ENCODE measurements at regions not wholly inside any gene's neighbourhood (a gene's known extent, or its start where the extent isn't known, plus 50 kb on each side); places are given as distances from the start of the nearest gene placed in this dataset.

DNA sequence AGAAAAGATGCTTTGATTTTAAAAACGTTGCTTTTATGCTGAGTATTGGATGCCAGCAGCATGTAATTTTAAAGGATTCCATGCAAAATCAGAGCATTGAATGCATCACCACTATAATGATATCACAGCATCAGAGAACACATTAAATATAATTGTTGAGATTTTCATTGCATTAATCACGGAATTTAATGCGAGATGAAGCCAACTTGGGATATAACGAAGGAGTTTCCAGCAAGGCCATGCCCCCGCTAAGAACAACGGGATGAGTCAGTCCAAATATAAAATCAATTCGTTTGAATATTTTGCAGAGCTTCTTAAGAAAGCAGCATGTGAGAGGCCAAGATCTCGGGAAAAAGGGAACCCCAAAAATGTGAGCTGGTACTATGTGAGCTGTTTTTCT, 423.4 kb upstream of the CHRM3 start:
- no peak for TF ChIP-seq CTCF (IDR thresholded peaks at IDR 0.05; ENCODE audit: control insufficient read depth, extremely low read depth, insufficient read depth)

GRCh38 chr1:238961790-238962189, 424.6 kb upstream of the CHRM3 start:
- peak; percentile 14 for DNase-seq (ENCODE audit: low read depth)
- TF ChIP-seq CTCF (IDR thresholded peaks at IDR 0.05; ENCODE audit: control insufficient read depth, extremely low read depth, insufficient read depth) = no peak
- no peak overlapping the region for H3K4me3 ChIP-seq (ENCODE audit: low read depth, low read length)

More for the DNA sequence above, 423.4 kb upstream of the CHRM3 start:
- no peak overlapping the region for H3K4me3 ChIP-seq (ENCODE audit: low read depth, low read length)
- DNase-seq (ENCODE audit: low read depth) = no peak

DNA sequence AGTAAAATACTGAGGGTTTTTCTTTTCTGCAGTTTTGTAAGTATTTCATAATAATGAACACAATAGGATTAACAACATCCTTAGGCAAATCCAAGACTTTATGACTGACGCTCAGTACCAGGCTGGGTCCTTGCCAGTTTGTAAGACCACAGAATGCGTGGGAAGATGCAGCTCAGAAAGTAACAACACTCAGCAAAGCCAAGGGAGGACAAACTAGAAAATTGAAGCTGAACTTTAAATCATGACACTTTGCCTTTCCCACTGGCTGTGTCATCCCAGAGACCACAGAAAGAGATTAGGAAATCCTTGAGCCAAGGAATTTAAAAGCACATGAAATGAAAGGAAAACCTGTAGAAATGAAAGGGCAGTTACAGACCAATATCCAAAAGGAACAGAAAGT, 426.3 kb upstream of the CHRM3 start:
- TF ChIP-seq CTCF (IDR thresholded peaks at IDR 0.05; ENCODE audit: control insufficient read depth, extremely low read depth, insufficient read depth) = no peak
- no peak overlapping the region for H3K4me3 ChIP-seq (ENCODE audit: low read depth, low read length)
- DNase-seq (ENCODE audit: low read depth) = no peak

- no peak for TF ChIP-seq CTCF (IDR thresholded peaks at IDR 0.05; ENCODE audit: control insufficient read depth, extremely low read depth, insufficient read depth)
- no peak overlapping the region for H3K4me3 ChIP-seq (ENCODE audit: low read depth, low read length)
- DNase-seq (ENCODE audit: low read depth) = no peak
These were observed 430.4 kb upstream of the CHRM3 start for GRCh38 chr1:238955934-238956333.

GRCh38 chr1:238954865-238955264, 431.5 kb upstream of the CHRM3 start:
- no peak for DNase-seq (ENCODE audit: low read depth)
- H3K4me3 ChIP-seq (ENCODE audit: low read depth, low read length) = no peak overlapping the region

GRCh38 chr1:238953448-238954010, 432.8 kb upstream of the CHRM3 start:
- no peak for TF ChIP-seq CTCF (IDR thresholded peaks at IDR 0.05; ENCODE audit: control insufficient read depth, extremely low read depth, insufficient read depth)
- no peak for DNase-seq (ENCODE audit: low read depth)
- no peak overlapping the region for H3K4me3 ChIP-seq (ENCODE audit: low read depth, low read length)

More at GRCh38 chr1:238954865-238955264, 431.5 kb upstream of the CHRM3 start:
- no peak for TF ChIP-seq CTCF (IDR thresholded peaks at IDR 0.05; ENCODE audit: control insufficient read depth, extremely low read depth, insufficient read depth)

DNA sequence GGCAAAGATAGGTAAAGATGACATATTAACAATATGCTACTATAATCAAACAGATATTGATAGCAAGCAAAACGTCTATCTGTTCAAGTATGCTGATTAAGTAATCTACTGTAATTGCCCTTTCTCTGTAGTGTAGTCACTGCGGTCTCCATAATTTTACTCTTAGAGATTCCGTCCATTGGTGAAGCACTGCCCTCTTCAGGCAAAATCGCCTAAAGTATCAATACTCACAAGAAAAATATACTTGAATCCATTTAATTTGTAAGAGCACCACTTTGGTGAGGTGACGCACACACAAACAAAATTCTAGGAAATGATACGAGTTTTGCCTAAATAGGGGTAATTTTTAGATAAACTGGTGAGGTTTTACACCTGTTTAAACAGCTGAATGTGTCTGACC, 434.6 kb upstream of the CHRM3 start:
- peak; percentile 61 for TF ChIP-seq CTCF (IDR thresholded peaks at IDR 0.05; ENCODE audit: control insufficient read depth, extremely low read depth, insufficient read depth)
- peak; percentile 10 for DNase-seq (ENCODE audit: low read depth)
- H3K4me3 ChIP-seq (ENCODE audit: low read depth, low read length) = no peak overlapping the region
